ENCODE measurements at regions not wholly inside any gene's neighbourhood (a gene's known extent, or its start where the extent isn't known, plus 50 kb on each side); places are given as distances from the start of the nearest gene placed in this dataset.

DNA sequence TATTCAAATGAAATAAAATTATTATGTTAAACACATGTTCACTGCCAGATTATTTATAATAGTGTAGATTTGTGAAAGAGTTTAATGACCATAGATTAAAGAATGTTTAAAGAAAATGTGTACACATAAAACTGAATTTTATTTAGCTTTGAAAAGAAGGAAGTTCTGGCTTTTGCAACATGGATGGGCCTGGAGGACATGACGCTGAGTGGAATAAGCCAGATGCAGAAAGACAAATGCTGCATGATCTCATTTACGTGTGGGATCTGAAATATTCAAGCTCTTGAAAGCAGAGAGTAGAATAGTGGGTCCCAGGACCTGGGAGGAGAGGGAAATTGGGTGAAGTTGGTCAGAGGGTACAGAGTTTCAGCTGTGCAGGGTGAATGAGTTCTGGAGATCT, 1261.2 kb downstream of the TMEM121 start (continued):
- no peak for TF ChIP-seq CREB1 (CRISPR knock-in tag; IDR thresholded peaks at IDR 0.05; ENCODE audit: low read depth)

DNA sequence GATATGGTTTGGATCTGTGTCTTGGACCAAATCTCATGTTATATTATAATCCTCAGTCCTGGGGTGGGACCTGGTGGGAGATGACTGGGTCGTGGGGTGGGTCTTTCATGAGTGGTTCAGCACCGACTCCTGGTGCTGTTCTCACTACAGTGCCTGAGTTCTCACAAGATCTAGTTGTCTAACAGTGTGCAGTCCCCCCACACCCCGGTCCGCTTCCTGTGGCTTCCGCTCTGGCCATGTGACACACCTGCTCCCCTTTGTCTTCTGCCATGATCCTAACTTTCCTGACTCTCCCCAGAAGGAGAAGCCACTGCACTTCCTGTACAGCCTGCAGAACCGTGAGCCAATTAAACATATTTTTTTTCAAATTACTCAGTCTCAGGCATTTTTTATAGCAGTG, 1262.2 kb downstream of the TMEM121 start:
- Histone ChIP-seq H2AFZ (no peak overlapping the region), H3K36me3 (ENCODE audit: insufficient read depth) (no peaks in the 10 kb centered on the region; the same call in 1 of the 2 replicates), H3F3A (replicated peaks; ENCODE audit: low read depth) (no peaks in the 10 kb centered on the region), H3K27ac (ENCODE audit: low read depth) (no peak overlapping the region), H3K4me3 (no peak overlapping the region), H3K79me2 (replicated peaks; ENCODE audit: insufficient read depth) (no peaks in the 10 kb centered on the region), H3K27me3 (ENCODE audit: insufficient read depth) (no peaks in the 10 kb centered on the region), H3K4me2 (no peak overlapping the region), H3K4me1 (ENCODE audit: insufficient read depth) (no peaks in the 10 kb centered on the region), H3K9me2 (ENCODE audit: insufficient read depth) (no peaks in the 10 kb centered on the region), H4K20me1 (replicated peaks; ENCODE audit: insufficient read depth) (no peaks in the 10 kb centered on the region)
- no peaks in the 10 kb centered on the region for H3K4me1 Mint-ChIP-seq
- peaks cover 30% of the 10 kb centered on the region for H3K36me3 Mint-ChIP-seq (ENCODE audit: low read depth)
- H3K27ac Mint-ChIP-seq, result no peak overlapping the region
- no peaks in the 10 kb centered on the region for H3K27me3 Mint-ChIP-seq (ENCODE audit: insufficient read depth, low read depth, poor library complexity)
- no peak overlapping the region for H3K4me3 Mint-ChIP-seq
- no peak for TF ChIP-seq ZNF331 (CRISPR knock-in tag; IDR thresholded peaks at IDR 0.05; ENCODE audit: low read depth)
- TF ChIP-seq, protein P1, sequence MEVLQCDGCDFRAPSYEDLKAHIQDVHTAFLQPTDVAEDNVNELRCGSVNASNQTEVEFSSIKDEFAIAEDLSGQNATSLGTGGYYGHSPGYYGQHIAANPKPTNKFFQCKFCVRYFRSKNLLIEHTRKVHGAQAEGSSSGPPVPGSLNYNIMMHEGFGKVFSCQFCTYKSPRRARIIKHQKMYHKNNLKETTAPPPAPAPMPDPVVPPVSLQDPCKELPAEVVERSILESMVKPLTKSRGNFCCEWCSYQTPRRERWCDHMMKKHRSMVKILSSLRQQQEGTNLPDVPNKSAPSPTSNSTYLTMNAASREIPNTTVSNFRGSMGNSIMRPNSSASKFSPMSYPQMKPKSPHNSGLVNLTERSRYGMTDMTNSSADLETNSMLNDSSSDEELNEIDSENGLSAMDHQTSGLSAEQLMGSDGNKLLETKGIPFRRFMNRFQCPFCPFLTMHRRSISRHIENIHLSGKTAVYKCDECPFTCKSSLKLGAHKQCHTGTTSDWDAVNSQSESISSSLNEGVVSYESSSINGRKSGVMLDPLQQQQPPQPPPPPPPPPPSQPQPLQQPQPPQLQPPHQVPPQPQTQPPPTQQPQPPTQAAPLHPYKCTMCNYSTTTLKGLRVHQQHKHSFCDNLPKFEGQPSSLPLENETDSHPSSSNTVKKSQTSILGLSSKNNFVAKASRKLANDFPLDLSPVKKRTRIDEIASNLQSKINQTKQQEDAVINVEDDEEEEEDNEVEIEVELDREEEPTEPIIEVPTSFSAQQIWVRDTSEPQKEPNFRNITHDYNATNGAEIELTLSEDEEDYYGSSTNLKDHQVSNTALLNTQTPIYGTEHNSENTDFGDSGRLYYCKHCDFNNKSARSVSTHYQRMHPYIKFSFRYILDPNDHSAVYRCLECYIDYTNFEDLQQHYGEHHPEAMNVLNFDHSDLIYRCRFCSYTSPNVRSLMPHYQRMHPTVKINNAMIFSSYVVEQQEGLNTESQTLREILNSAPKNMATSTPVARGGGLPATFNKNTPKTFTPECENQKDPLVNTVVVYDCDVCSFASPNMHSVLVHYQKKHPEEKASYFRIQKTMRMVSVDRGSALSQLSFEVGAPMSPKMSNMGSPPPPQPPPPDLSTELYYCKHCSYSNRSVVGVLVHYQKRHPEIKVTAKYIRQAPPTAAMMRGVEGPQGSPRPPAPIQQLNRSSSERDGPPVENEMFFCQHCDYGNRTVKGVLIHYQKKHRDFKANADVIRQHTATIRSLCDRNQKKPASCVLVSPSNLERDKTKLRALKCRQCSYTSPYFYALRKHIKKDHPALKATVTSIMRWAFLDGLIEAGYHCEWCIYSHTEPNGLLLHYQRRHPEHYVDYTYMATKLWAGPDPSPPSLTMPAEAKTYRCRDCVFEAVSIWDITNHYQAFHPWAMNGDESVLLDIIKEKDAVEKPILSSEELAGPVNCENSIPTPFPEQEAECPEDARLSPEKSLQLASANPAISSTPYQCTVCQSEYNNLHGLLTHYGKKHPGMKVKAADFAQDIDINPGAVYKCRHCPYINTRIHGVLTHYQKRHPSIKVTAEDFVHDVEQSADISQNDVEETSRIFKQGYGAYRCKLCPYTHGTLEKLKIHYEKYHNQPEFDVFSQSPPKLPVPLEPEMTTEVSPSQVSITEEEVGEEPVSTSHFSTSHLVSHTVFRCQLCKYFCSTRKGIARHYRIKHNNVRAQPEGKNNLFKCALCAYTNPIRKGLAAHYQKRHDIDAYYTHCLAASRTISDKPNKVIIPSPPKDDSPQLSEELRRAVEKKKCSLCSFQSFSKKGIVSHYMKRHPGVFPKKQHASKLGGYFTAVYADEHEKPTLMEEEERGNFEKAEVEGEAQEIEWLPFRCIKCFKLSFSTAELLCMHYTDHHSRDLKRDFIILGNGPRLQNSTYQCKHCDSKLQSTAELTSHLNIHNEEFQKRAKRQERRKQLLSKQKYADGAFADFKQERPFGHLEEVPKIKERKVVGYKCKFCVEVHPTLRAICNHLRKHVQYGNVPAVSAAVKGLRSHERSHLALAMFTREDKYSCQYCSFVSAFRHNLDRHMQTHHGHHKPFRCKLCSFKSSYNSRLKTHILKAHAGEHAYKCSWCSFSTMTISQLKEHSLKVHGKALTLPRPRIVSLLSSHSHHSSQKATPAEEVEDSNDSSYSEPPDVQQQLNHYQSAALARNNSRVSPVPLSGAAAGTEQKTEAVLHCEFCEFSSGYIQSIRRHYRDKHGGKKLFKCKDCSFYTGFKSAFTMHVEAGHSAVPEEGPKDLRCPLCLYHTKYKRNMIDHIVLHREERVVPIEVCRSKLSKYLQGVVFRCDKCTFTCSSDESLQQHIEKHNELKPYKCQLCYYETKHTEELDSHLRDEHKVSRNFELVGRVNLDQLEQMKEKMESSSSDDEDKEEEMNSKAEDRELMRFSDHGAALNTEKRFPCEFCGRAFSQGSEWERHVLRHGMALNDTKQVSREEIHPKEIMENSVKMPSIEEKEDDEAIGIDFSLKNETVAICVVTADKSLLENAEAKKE (CRISPR knock-in tag; IDR thresholded peaks at IDR 0.05), result no peak
- TF ChIP-seq ZNF114 (CRISPR knock-in tag; IDR thresholded peaks at IDR 0.05), result no peak
- TF ChIP-seq, protein P2, sequence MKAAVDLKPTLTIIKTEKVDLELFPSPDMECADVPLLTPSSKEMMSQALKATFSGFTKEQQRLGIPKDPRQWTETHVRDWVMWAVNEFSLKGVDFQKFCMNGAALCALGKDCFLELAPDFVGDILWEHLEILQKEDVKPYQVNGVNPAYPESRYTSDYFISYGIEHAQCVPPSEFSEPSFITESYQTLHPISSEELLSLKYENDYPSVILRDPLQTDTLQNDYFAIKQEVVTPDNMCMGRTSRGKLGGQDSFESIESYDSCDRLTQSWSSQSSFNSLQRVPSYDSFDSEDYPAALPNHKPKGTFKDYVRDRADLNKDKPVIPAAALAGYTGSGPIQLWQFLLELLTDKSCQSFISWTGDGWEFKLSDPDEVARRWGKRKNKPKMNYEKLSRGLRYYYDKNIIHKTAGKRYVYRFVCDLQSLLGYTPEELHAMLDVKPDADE (IDR thresholded peaks at IDR 0.05), result no peak
- TF ChIP-seq JUNB (IDR thresholded peaks at IDR 0.05; ENCODE audit: unreplicated experiment), result no peak
- TF ChIP-seq POLR2AphosphoS5 (IDR thresholded peaks at IDR 0.05; ENCODE audit: low read depth), result no peak
- TF ChIP-seq, protein P3, sequence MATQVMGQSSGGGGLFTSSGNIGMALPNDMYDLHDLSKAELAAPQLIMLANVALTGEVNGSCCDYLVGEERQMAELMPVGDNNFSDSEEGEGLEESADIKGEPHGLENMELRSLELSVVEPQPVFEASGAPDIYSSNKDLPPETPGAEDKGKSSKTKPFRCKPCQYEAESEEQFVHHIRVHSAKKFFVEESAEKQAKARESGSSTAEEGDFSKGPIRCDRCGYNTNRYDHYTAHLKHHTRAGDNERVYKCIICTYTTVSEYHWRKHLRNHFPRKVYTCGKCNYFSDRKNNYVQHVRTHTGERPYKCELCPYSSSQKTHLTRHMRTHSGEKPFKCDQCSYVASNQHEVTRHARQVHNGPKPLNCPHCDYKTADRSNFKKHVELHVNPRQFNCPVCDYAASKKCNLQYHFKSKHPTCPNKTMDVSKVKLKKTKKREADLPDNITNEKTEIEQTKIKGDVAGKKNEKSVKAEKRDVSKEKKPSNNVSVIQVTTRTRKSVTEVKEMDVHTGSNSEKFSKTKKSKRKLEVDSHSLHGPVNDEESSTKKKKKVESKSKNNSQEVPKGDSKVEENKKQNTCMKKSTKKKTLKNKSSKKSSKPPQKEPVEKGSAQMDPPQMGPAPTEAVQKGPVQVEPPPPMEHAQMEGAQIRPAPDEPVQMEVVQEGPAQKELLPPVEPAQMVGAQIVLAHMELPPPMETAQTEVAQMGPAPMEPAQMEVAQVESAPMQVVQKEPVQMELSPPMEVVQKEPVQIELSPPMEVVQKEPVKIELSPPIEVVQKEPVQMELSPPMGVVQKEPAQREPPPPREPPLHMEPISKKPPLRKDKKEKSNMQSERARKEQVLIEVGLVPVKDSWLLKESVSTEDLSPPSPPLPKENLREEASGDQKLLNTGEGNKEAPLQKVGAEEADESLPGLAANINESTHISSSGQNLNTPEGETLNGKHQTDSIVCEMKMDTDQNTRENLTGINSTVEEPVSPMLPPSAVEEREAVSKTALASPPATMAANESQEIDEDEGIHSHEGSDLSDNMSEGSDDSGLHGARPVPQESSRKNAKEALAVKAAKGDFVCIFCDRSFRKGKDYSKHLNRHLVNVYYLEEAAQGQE (IDR thresholded peaks at IDR 0.05; ENCODE audit: unreplicated experiment), result no peak
- no peak for TF ChIP-seq EZH2phosphoT487 (IDR thresholded peaks at IDR 0.05; ENCODE audit: unreplicated experiment)
- TF ChIP-seq EZH2 (IDR thresholded peaks at IDR 0.05; ENCODE audit: low read depth, unreplicated experiment), result no peak
- TF ChIP-seq NANOG (IDR thresholded peaks at IDR 0.05; ENCODE audit: borderline replicate concordance), result no peak
- TF ChIP-seq STAT1 (IDR thresholded peaks at IDR 0.05; ENCODE audit: unreplicated experiment), result no peak
- TF ChIP-seq CREB1 (CRISPR knock-in tag; IDR thresholded peaks at IDR 0.05; ENCODE audit: low read depth), result no peak
- TF ChIP-seq, protein P4, sequence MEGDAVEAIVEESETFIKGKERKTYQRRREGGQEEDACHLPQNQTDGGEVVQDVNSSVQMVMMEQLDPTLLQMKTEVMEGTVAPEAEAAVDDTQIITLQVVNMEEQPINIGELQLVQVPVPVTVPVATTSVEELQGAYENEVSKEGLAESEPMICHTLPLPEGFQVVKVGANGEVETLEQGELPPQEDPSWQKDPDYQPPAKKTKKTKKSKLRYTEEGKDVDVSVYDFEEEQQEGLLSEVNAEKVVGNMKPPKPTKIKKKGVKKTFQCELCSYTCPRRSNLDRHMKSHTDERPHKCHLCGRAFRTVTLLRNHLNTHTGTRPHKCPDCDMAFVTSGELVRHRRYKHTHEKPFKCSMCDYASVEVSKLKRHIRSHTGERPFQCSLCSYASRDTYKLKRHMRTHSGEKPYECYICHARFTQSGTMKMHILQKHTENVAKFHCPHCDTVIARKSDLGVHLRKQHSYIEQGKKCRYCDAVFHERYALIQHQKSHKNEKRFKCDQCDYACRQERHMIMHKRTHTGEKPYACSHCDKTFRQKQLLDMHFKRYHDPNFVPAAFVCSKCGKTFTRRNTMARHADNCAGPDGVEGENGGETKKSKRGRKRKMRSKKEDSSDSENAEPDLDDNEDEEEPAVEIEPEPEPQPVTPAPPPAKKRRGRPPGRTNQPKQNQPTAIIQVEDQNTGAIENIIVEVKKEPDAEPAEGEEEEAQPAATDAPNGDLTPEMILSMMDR (conservative IDR thresholded peaks at IDR 0.05; ENCODE audit: low read depth in 2 of 2), result no peak
- no peak for ATAC-seq
- no peak for DNase-seq (ENCODE audit: low spot score)
- H3K9me3 Mint-ChIP-seq, result peaks cover 96% of the 10 kb centered on the region
